ENCODE measurements at regions not wholly inside any gene's neighbourhood (a gene's known extent, or its start where the extent isn't known, plus 50 kb on each side); places are given as distances from the start of the nearest gene placed in this dataset.

- no peak for TF ChIP-seq CTCF (IDR thresholded peaks at IDR 0.05)
- TF ChIP-seq POLR2A (IDR thresholded peaks at IDR 0.05): no peak
Observed at GRCh38 chr20:11084508-11084907, 410.7 kb upstream of the JAG1 start.

Data from sigmoid colon (tissue), 3 donors.